ENCODE measurements at regions not wholly inside any gene's neighbourhood (a gene's known extent, or its start where the extent isn't known, plus 50 kb on each side); places are given as distances from the start of the nearest gene placed in this dataset.
"Not testable (repeated sequence)": the region's sequence is repeated elsewhere in the genome, so short reads cannot be mapped to it uniquely, and the experiment has no call there.

GRCh38 chr12:124470806-124471205 lies 96.6 kb downstream of the NCOR2 start:
- H3K4me2 ChIP-seq (ENCODE audit: low read depth, low read length, poor library complexity, severe bottlenecking): no peak overlapping the region
- peaks cover 66% of the 10 kb centered on the region for H3K36me3 ChIP-seq (ENCODE audit: insufficient read depth, low read length)
- H3K9me3 ChIP-seq (ENCODE audit: insufficient read depth, low read depth, low read length): peaks cover 8% of the 10 kb centered on the region; the same call in 1 of the 2 replicates
- no peaks in the 10 kb centered on the region for H3K9me2 ChIP-seq (replicated peaks; ENCODE audit: low read depth, low read length)
- no peak overlapping the region for H2AFZ ChIP-seq (ENCODE audit: low read length)
- peaks cover 11% of the 10 kb centered on the region for H3K4me1 ChIP-seq (ENCODE audit: insufficient read depth, low read length, poor library complexity, severe bottlenecking)
- peaks cover 15% of the 10 kb centered on the region; the same call in 1 of the 2 replicates for H3K79me2 ChIP-seq (ENCODE audit: insufficient read depth, low read length)
- TF ChIP-seq, protein P1, sequence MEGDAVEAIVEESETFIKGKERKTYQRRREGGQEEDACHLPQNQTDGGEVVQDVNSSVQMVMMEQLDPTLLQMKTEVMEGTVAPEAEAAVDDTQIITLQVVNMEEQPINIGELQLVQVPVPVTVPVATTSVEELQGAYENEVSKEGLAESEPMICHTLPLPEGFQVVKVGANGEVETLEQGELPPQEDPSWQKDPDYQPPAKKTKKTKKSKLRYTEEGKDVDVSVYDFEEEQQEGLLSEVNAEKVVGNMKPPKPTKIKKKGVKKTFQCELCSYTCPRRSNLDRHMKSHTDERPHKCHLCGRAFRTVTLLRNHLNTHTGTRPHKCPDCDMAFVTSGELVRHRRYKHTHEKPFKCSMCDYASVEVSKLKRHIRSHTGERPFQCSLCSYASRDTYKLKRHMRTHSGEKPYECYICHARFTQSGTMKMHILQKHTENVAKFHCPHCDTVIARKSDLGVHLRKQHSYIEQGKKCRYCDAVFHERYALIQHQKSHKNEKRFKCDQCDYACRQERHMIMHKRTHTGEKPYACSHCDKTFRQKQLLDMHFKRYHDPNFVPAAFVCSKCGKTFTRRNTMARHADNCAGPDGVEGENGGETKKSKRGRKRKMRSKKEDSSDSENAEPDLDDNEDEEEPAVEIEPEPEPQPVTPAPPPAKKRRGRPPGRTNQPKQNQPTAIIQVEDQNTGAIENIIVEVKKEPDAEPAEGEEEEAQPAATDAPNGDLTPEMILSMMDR (conservative IDR thresholded peaks at IDR 0.05; ENCODE audit: low read length): no peak
- no peak for TF ChIP-seq EZH2phosphoT487 (IDR thresholded peaks at IDR 0.05; ENCODE audit: borderline replicate concordance)
- H3K27me3 ChIP-seq (ENCODE audit: insufficient read depth, low read length, poor library complexity, severe bottlenecking): no peaks in the 10 kb centered on the region
- no peak overlapping the region for H3K4me3 ChIP-seq (ENCODE audit: low read length, poor library complexity, severe bottlenecking)
- no peak overlapping the region for H3K9ac ChIP-seq (ENCODE audit: low read depth, low read length, poor library complexity, severe bottlenecking)
- no peaks in the 10 kb centered on the region for H4K20me1 ChIP-seq (ENCODE audit: insufficient read depth, low read length, poor library complexity, severe bottlenecking)
- H3F3A ChIP-seq (ENCODE audit: low read depth): no peaks in the 10 kb centered on the region

DNA sequence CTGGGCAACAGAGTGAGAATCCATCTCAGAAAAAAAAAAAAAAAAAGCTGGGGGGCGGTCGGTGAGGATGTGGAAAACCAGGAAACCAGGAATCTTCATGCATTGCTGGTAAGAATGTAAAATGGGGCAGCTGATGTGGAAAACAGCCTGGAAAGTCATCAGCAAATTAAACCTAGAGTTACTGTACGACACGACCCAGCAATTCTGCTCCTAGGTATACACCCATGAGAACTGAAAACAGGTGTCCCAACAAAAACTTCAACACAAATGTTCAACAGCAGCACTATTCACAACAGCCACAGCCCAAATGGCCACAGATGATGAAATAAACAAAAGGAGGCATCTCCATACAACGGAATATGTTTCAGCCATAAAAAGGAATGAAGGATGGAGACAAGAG lies 97.3 kb downstream of the NCOR2 start:
- H3F3A ChIP-seq (ENCODE audit: low read depth): no peaks in the 10 kb centered on the region
- peaks cover 8% of the 10 kb centered on the region; the same call in 1 of the 2 replicates for H3K9me3 ChIP-seq (ENCODE audit: insufficient read depth, low read depth, low read length)

DNA sequence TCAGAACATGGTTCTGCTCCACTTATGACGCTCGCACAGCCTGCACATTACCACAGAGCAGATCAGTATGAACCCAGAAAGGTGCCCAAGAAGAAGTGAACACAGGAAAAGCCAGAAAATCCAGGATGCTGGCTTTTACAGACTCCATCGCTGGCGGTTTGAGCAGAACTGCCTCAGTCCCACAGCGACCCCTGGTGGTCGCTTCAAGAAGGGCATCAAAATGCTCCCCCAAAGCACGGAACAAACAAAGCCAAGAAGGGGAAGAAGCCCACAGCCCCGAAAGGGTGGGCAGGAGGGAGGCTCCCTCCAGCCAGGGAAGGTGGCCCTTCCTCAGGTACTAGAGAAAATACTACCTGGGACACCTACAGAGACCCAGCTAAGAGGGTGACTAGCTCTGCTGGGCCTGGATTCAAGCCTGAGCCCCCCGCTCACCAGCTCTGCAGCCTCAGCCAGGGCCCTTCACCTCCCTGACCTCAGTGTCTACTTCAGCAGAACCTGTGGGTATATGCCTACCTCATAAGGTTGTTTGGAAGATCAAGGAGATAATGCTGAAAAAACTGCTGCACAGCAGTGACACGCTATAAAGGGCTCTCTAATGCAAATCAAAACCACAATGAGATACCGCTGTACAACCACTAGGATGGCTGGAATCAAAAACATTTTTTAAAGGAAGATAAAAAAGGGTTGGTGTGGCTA lies 98.1 kb downstream of the NCOR2 start:
- Histone ChIP-seq H3F3A (ENCODE audit: low read depth) (no peaks in the 10 kb centered on the region), H2AFZ (ENCODE audit: low read length) (no peak overlapping the region), H3K9me3 (ENCODE audit: insufficient read depth, low read depth, low read length) (peaks cover 8% of the 10 kb centered on the region; the same call in 1 of the 2 replicates), H3K9me2 (replicated peaks; ENCODE audit: low read depth, low read length) (no peaks in the 10 kb centered on the region), H3K27me3 (ENCODE audit: insufficient read depth, low read length, poor library complexity, severe bottlenecking) (no peaks in the 10 kb centered on the region), H3K4me2 (ENCODE audit: low read depth, low read length, poor library complexity, severe bottlenecking) (peak overlapping the region; percentile 26), H4K20me1 (ENCODE audit: insufficient read depth, low read length, poor library complexity, severe bottlenecking) (peaks cover 13% of the 10 kb centered on the region), H3K79me2 (ENCODE audit: insufficient read depth, low read length) (peaks cover 24% of the 10 kb centered on the region), H3K9ac (ENCODE audit: low read depth, low read length, poor library complexity, severe bottlenecking) (no peak overlapping the region), H3K4me3 (ENCODE audit: low read length, poor library complexity, severe bottlenecking) (no peak overlapping the region), H3K4me1 (ENCODE audit: insufficient read depth, low read length, poor library complexity, severe bottlenecking) (peaks cover 26% of the 10 kb centered on the region), H3K36me3 (ENCODE audit: insufficient read depth, low read length) (peaks cover 65% of the 10 kb centered on the region)
- TF ChIP-seq, protein P1 (conservative IDR thresholded peaks at IDR 0.05; ENCODE audit: low read length): peak; percentile 96
- no peak for TF ChIP-seq EZH2phosphoT487 (IDR thresholded peaks at IDR 0.05; ENCODE audit: borderline replicate concordance)

More for the DNA sequence above, 97.3 kb downstream of the NCOR2 start:
- Histone ChIP-seq H4K20me1 (ENCODE audit: insufficient read depth, low read length, poor library complexity, severe bottlenecking) (peaks cover 5% of the 10 kb centered on the region), H3K9ac (ENCODE audit: low read depth, low read length, poor library complexity, severe bottlenecking) (no peak overlapping the region), H3K27me3 (ENCODE audit: insufficient read depth, low read length, poor library complexity, severe bottlenecking) (no peaks in the 10 kb centered on the region), H3K79me2 (ENCODE audit: insufficient read depth, low read length) (peaks cover 21% of the 10 kb centered on the region), H3K4me1 (ENCODE audit: insufficient read depth, low read length, poor library complexity, severe bottlenecking) (peaks cover 18% of the 10 kb centered on the region), H3K4me2 (ENCODE audit: low read depth, low read length, poor library complexity, severe bottlenecking) (no peak overlapping the region), H3K9me2 (replicated peaks; ENCODE audit: low read depth, low read length) (no peaks in the 10 kb centered on the region), H3K4me3 (ENCODE audit: low read length, poor library complexity, severe bottlenecking) (no peak overlapping the region), H3K36me3 (ENCODE audit: insufficient read depth, low read length) (peaks cover 65% of the 10 kb centered on the region), H2AFZ (ENCODE audit: low read length) (no peak overlapping the region)
- TF ChIP-seq, protein P1 (conservative IDR thresholded peaks at IDR 0.05; ENCODE audit: low read length): no peak
- no peak for TF ChIP-seq EZH2phosphoT487 (IDR thresholded peaks at IDR 0.05; ENCODE audit: borderline replicate concordance)

- not testable (repeated sequence) for H3F3A ChIP-seq (ENCODE audit: low read depth); H3K9me3 ChIP-seq (ENCODE audit: insufficient read depth, low read depth, low read length); H3K9ac ChIP-seq (ENCODE audit: low read depth, low read length, poor library complexity, severe bottlenecking); H3K27me3 ChIP-seq (ENCODE audit: insufficient read depth, low read length, poor library complexity, severe bottlenecking); H2AFZ ChIP-seq (ENCODE audit: low read length); H3K9me2 ChIP-seq (replicated peaks; ENCODE audit: low read depth, low read length); H3K4me3 ChIP-seq (ENCODE audit: low read length, poor library complexity, severe bottlenecking); H3K4me2 ChIP-seq (ENCODE audit: low read depth, low read length, poor library complexity, severe bottlenecking)
- peaks cover 13% of the 10 kb centered on the region for H4K20me1 ChIP-seq (ENCODE audit: insufficient read depth, low read length, poor library complexity, severe bottlenecking)
- peaks cover 41% of the 10 kb centered on the region for H3K79me2 ChIP-seq (ENCODE audit: insufficient read depth, low read length)
- H3K36me3 ChIP-seq (ENCODE audit: insufficient read depth, low read length): peaks cover 55% of the 10 kb centered on the region; the same call in 1 of the 2 replicates
- H3K4me1 ChIP-seq (ENCODE audit: insufficient read depth, low read length, poor library complexity, severe bottlenecking): peaks cover 38% of the 10 kb centered on the region
Measured at GRCh38 chr12:124467549-124467948, 99.9 kb downstream of the NCOR2 start.

All from Loucy (cell line).